CD4-positive, alpha-beta T cell (primary cell): ENCODE measurements at regions not wholly inside any gene's neighbourhood (a gene's known extent, or its start where the extent isn't known, plus 50 kb on each side); places are given as distances from the start of the nearest gene placed in this dataset.

Source experiments
- ATAC-seq: fragments of 200-7000 bp; cut with Tn5 transposase; one replicate; pipeline ENCODE4 v1.10.0; 2022; ENCODE audit warnings: mild to moderate bottlenecking; ENCODE audit not compliant: poor library complexity
- CTCF ChIA-PET: fragments of 350-600 bp; sonication (Branson Sonifier 250); formaldehyde crosslinking; loops from one replicate; lab custom pipeline; 2021; ENCODE audit warnings: antibody characterized with exemption, inconsistent platforms; lab: Charles Lee
- POLR2A ChIA-PET: fragments of 350-600 bp; sonication (Branson Sonifier 250); formaldehyde crosslinking; loops from one replicate; lab custom pipeline; 2021; ENCODE audit warnings: antibody characterized with exemption, inconsistent platforms; lab: Charles Lee
- DNase-seq, 14 experiments: peaks; one replicate each; pipeline ENCODE4 v3.0.0-alpha.2; 2013 to 2020; ENCODE audit warnings: mixed read lengths in 2 of 14
- H3K27ac ChIP-seq, 2 donors: one replicate each; pipeline versions ENCODE4 v1.5.1 to v1.7.0; 2013; ENCODE audit warnings: low read length in 2 of 2, low read depth in 1 of 2, mild to moderate bottlenecking in 1 of 2
- H3K27me3 ChIP-seq, 2 experiments: 1 replicate in 1 of 2; 2 replicates in 1 of 2; pipeline versions ENCODE4 v1.6.1 to v1.7.0; 2013; ENCODE audit warnings: low read length in 2 of 2, control low read depth in 1 of 2, mild to moderate bottlenecking in 1 of 2, moderate library complexity in 1 of 2; ENCODE audit not compliant: insufficient read depth in 2 of 2, control insufficient read depth in 1 of 2
- H3K36me3 ChIP-seq: one replicate; pipeline ENCODE4 v1.6.1; 2013; ENCODE audit warnings: low read length, control low read depth; ENCODE audit not compliant: insufficient read depth
- H3K4me1 ChIP-seq: one replicate; pipeline ENCODE4 v1.6.1; 2013; ENCODE audit warnings: low read length, control low read depth; ENCODE audit not compliant: insufficient read depth
- H3K4me3 ChIP-seq: one replicate; pipeline ENCODE4 v1.5.1; 2013; ENCODE audit warnings: mild to moderate bottlenecking, low read length, moderate library complexity
- H3K9me3 ChIP-seq, 2 experiments: 1 replicate in 1 of 2; 2 replicates in 1 of 2; pipeline versions ENCODE4 v1.6.1 to v1.7.0; 2013; ENCODE audit warnings: low read length in 2 of 2, mild to moderate bottlenecking in 2 of 2, control low read depth in 1 of 2, moderate library complexity in 1 of 2; ENCODE audit not compliant: control insufficient read depth in 1 of 2, insufficient read depth in 1 of 2
- H3K27ac Mint-ChIP-seq: one replicate; pipeline ENCODE4 v1.8.0; 2020; ENCODE audit warnings: mixed read lengths
- H3K27me3 Mint-ChIP-seq: one replicate; pipeline ENCODE4 v1.8.0; 2021; ENCODE audit warnings: mixed read lengths
- H3K36me3 Mint-ChIP-seq: one replicate; pipeline ENCODE4 v1.8.0; 2021; ENCODE audit warnings: low read depth, mixed read lengths
- H3K4me1 Mint-ChIP-seq: one replicate; pipeline ENCODE4 v1.8.0; 2021; ENCODE audit warnings: low read depth, mixed read lengths
- H3K4me3 Mint-ChIP-seq: one replicate; pipeline ENCODE4 v1.8.0; 2020; ENCODE audit warnings: mild to moderate bottlenecking, mixed read lengths
- H3K9me3 Mint-ChIP-seq: one replicate; pipeline ENCODE4 v1.8.0; 2020; ENCODE audit warnings: mixed read lengths
- CTCF ChIP-seq: fragments of 200-600 bp; IDR thresholded peaks from one replicate; pipeline ENCODE4 v1.8.0; 2022; ENCODE audit warnings: antibody characterized with exemption, mild to moderate bottlenecking
- intact Hi-C, 2 experiments: fragments of 100-400 bp; cut with DNase I in 1 of 2; cut with micrococcal nuclease in 1 of 2; formaldehyde crosslinking; loops; one replicate each; pipeline versions ENCODE4 v1.15.1 to v1.9.0; 2023 to 2025; cut with DNase I, micrococcal nuclease

DNA sequence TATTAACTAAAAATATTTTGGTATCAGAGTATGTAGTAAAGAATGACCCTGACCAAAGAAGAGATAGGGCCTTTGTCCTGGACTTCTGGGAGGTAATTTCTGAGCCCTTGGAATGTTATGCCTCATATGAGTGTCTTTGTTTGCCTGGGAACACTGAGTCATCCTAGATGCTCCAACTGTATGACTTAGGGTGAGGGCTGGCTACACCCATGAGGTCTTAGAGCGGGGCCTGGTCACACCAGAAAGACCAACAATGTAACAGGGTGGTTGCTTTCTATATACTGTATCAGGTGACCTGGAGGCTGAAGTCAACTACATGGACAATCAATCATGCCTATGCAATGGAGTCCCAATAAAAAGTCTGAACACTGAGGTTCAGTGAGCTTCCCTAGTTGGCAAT, 253.1 kb downstream of the MBD2 start:
- H3K9me3 ChIP-seq = peaks cover 4 to 10% of the 10 kb centered on the region in 2 experiments
- ATAC-seq (no peak), DNase-seq (no peak)
- Mint-ChIP-seq H3K36me3 (no peaks in the 10 kb centered on the region), H3K27me3 (no peaks in the 10 kb centered on the region), H3K9me3 (peaks cover 4% of the 10 kb centered on the region), H3K4me1 (no peaks in the 10 kb centered on the region), H3K27ac (no peak overlapping the region), H3K4me3 (no peak overlapping the region)
- H3K4me3 ChIP-seq = no peak overlapping the region
- no peak for TF ChIP-seq CTCF
- intact Hi-C loops = no loop called here
- H3K27me3 ChIP-seq = no peaks in the 10 kb centered on the region
- ChIA-PET POLR2A (no interaction called here), CTCF (no interaction called here)
- no peak overlapping the region for H3K27ac ChIP-seq
- H3K36me3 ChIP-seq = no peaks in the 10 kb centered on the region
- no peaks in the 10 kb centered on the region for H3K4me1 ChIP-seq

DNA sequence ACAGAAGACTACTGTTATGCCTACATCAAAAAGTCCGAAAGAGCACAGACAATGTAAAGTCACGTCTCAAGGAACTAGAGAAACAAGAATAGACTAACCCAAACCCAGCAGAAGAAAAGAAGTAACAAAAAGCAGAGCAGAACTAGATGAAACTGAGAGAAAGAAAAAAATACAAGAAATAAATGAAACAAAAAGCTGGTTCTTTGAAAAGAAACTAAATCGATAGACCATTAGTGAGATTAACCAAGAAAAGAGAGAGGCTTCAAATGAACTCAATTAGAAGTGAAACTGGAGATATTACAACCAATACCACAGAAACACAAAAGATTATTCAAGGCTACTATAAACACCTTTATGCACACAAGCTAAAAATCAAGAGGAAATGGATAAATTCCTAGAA, 271.8 kb downstream of the MBD2 start:
- TF ChIP-seq CTCF = no peak
- no peaks in the 10 kb centered on the region for H3K4me1 ChIP-seq
- DNase-seq (no peak), ATAC-seq (no peak)
- Mint-ChIP-seq H3K27ac (no peak overlapping the region), H3K4me3 (no peak overlapping the region), H3K9me3 (peaks cover 5% of the 10 kb centered on the region), H3K36me3 (no peaks in the 10 kb centered on the region), H3K4me1 (no peaks in the 10 kb centered on the region), H3K27me3 (peaks cover 15% of the 10 kb centered on the region)
- H3K27me3 ChIP-seq = no peaks in the 10 kb centered on the region
- intact Hi-C loops = no loop called here
- POLR2A ChIA-PET = no interaction called here
- H3K36me3 ChIP-seq = no peaks in the 10 kb centered on the region
- CTCF ChIA-PET = no interaction called here
- no peak overlapping the region for H3K4me3 ChIP-seq
- H3K27ac ChIP-seq = no peak overlapping the region
- H3K9me3 ChIP-seq = no peaks in the 10 kb centered on the region

GRCh38 chr18:53950545-53950944, 273.9 kb downstream of the MBD2 start:
- H3K36me3 Mint-ChIP-seq = no peaks in the 10 kb centered on the region
- H3K4me3 ChIP-seq = no peak overlapping the region
- H3K27ac ChIP-seq = no peak overlapping the region
- DNase-seq (no peak), ATAC-seq (no peak)
- no peaks in the 10 kb centered on the region for H3K36me3 ChIP-seq
- no peak overlapping the region for H3K27ac Mint-ChIP-seq
- no peaks in the 10 kb centered on the region for H3K4me1 ChIP-seq
- no peak overlapping the region for H3K4me3 Mint-ChIP-seq
- ChIA-PET POLR2A (no interaction called here), CTCF (no interaction called here)
- no peaks in the 10 kb centered on the region for H3K4me1 Mint-ChIP-seq
- no peaks in the 10 kb centered on the region for H3K9me3 ChIP-seq
- no peak for TF ChIP-seq CTCF
- peaks cover 5% of the 10 kb centered on the region for H3K9me3 Mint-ChIP-seq
- intact Hi-C loops = no loop called here
- H3K27me3 Mint-ChIP-seq = peaks cover 15% of the 10 kb centered on the region
- no peaks in the 10 kb centered on the region for H3K27me3 ChIP-seq
